Brain microvascular endothelial cell (primary cell): ENCODE measurements at regions not wholly inside any gene's neighbourhood (a gene's known extent, or its start where the extent isn't known, plus 50 kb on each side); places are given as distances from the start of the nearest gene placed in this dataset.

Experiments
- DNase-seq: peaks from one replicate; pipeline ENCODE4 v3.0.0-alpha.2; 2020
- H3K27ac ChIP-seq: fragments of 250-450 bp; sonication (Bioruptor Pico); 2 replicates; pipeline ENCODE4 v1.5.1; 2020; ENCODE audit warnings: mild to moderate bottlenecking, moderate library complexity
- H3K27me3 ChIP-seq: fragments of 250-450 bp; sonication (Bioruptor Pico); replicated peaks from 2 replicates; pipeline ENCODE4 v1.5.1; 2020; ENCODE audit warnings: mild to moderate bottlenecking
- H3K36me3 ChIP-seq: fragments of 250-450 bp; sonication (Bioruptor Pico); replicated peaks from 2 replicates; pipeline ENCODE4 v1.5.1; 2020; ENCODE audit warnings: mild to moderate bottlenecking
- H3K4me3 ChIP-seq: 2 replicates; pipeline ENCODE4 v1.5.1; 2011; ENCODE audit warnings: low read depth, mild to moderate bottlenecking, control low read depth, low read length, moderate library complexity
- CTCF ChIP-seq: IDR thresholded peaks from 2 replicates; pipeline ENCODE4 v1.5.1; 2011; ENCODE audit warnings: low read depth, mild to moderate bottlenecking, moderate library complexity, low read length, control low read depth, inconsistent platforms; ENCODE audit errors: missing control alignments
- in situ Hi-C: cut with HindIII; loops from 2 replicates; pipeline ENCODE4 v1.10.0; 2017; ENCODE audit warnings: low sequenced_read_pairs, low pct_ligation_motif_present

DNA sequence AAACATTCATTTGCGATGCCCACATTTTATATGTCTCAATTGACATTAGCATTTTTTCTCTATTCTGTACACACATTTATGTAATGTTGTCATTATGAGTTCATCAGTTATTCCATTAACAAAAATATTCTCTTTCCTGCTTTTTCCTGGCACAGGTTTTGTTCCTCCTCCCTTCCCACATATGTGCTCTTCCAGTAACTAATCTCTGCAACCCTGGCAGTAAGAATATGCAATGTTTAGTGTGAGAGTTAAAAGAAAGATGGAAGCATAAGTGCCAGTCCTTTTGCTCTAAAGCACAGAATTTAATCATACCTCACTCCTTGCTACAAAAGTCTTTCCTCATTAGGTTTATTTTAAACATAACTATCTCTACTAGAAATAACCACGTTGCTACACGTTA, 155.8 kb upstream of the ERBB4 start:
- H3K4me3 ChIP-seq, result no peak overlapping the region
- no peak for DNase-seq
- no peaks in the 10 kb centered on the region for H3K27me3 ChIP-seq
- in situ Hi-C loops, result no loop called here
- no peak overlapping the region for H3K27ac ChIP-seq
- no peak for TF ChIP-seq CTCF
- no peaks in the 10 kb centered on the region for H3K36me3 ChIP-seq

DNA sequence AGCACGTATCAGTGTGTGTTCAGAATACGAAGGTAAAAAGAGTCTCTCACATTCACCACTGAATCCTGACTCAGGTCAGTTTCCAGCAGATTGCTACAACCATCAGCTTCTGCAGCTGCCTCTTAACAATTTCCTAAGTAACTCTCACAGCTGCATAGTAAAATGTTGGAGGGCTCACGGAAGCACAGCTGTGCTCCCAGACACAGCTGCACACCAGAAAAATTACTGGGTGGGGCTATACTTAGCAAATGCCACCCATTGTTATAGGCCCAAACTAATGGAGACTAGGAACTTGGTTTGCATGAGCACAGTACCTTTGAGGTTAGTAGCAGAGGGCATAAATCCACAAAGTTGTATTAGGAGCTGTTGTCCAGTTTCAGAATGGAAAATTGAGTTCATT, 153.9 kb upstream of the ERBB4 start:
- no peak overlapping the region for H3K4me3 ChIP-seq
- TF ChIP-seq CTCF, result no peak
- no peak overlapping the region for H3K27ac ChIP-seq
- DNase-seq, result no peak
- in situ Hi-C loops, result no loop called here
- H3K27me3 ChIP-seq, result no peaks in the 10 kb centered on the region
- no peaks in the 10 kb centered on the region for H3K36me3 ChIP-seq

DNA sequence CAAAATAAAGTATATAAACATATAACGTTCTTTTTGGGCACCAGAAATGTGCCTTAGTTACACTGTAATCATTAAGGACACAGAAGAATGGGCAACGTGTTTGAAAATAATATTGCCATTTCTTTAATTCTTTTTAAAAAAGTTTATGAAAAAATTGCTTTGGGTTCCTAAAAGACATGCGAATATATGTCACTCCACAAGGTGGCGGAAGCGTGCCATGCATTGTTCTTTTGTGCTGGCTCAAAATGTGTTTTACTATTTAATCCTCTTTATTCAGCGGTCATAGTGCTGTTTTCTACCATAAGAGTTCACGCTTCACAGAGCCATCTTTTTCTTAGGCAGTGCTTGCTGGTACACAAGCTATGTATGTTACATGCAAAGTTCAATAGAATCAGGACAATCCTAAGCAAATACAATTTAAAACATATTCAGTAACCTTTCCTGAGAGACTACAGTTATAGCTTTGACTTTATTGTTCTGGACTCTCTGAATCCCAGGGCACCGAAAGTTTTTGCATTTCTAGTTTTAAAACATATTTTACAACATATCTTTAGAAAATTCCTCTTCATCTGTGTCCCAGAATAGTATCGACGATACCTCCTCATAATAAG, 147.8 kb upstream of the ERBB4 start:
- no peaks in the 10 kb centered on the region for H3K36me3 ChIP-seq
- no peak overlapping the region for H3K27ac ChIP-seq
- in situ Hi-C loops, result no loop called here
- TF ChIP-seq CTCF, result peak; percentile 83
- peak; percentile 72 for DNase-seq
- H3K4me3 ChIP-seq, result no peak overlapping the region
- no peaks in the 10 kb centered on the region for H3K27me3 ChIP-seq

DNA sequence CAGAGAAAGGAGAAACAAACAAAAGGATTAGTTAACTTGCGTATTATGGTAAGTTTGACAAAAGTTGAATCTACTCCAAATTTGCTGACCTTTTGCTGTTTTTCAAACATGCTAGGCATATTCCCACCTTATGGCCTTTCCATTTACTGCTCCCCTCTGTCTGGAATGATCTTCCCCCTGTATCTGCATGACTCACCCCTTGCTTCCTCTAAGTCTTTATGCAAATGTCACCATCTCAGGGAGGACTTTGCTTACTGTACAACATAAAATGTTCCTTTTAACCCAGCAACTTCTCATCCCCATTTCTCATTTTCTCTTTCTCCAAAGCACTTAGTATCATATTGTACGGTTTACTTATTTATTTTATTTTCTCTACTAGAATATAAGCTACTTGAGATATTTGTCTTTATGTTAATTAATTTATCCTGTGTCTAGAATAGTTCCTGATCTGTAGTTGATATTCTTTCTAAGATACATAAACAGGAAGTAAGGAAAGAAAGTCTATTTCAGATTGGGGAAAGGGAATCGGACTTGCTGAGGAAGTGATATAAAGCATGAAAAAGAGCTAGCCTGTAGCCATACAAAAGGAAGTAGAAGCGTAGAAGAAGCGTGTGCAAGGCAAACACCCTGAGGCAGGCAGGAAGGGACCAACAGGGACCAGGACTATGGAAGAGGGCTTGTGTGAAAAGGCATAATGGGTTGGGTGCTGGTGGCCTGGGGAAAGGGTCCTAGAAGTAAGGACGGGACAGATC, 144.9 kb upstream of the ERBB4 start:
- in situ Hi-C loops, result no loop called here
- Histone ChIP-seq H3K4me3 (no peak overlapping the region), H3K27ac (no peak overlapping the region), H3K27me3 (no peaks in the 10 kb centered on the region), H3K36me3 (no peaks in the 10 kb centered on the region)
- TF ChIP-seq CTCF, result no peak
- peak; percentile 20 for DNase-seq

GRCh38 chr2:212682937-212683336, 144.3 kb upstream of the ERBB4 start:
- no peak for TF ChIP-seq CTCF
- Histone ChIP-seq H3K4me3 (no peak overlapping the region), H3K36me3 (no peaks in the 10 kb centered on the region), H3K27me3 (no peaks in the 10 kb centered on the region), H3K27ac (no peak overlapping the region)
- no peak for DNase-seq
- in situ Hi-C loops, result no loop called here

DNA sequence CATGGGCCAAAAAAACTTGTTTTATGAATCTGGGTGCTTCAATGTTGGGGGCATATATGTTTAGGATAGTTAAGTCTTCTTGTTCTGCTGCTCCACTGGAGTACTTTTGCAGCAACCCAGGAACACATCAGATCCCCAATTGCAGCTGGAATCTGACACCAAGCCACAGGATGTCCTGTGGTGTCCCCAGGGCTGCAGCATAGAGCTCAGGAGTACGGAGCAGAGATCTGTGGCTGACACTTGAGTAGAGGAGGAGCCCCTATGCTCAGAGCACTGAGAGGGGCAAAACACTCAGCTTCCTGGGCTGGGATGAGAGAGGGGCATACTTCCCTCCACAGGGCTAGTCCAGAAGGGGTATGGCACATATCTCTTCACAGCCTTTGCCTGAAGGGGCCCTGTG, 138.9 kb upstream of the ERBB4 start:
- DNase-seq, result no peak
- in situ Hi-C loops, result no loop called here
- Histone ChIP-seq H3K27ac (no peak overlapping the region), H3K27me3 (no peaks in the 10 kb centered on the region), H3K36me3 (no peaks in the 10 kb centered on the region), H3K4me3 (no peak overlapping the region)
- TF ChIP-seq CTCF, result no peak
